Neural progenitor cell (in vitro differentiated cells): ENCODE measurements at regions not wholly inside any gene's neighbourhood (a gene's known extent, or its start where the extent isn't known, plus 50 kb on each side); places are given as distances from the start of the nearest gene placed in this dataset.

Source experiments
- DNase-seq: peaks from one replicate; pipeline ENCODE4 v3.0.0-alpha.2; 2016; ENCODE audit warnings: low spot score
- H2AFZ ChIP-seq: fragments of 200-600 bp; sonication (generic); replicated peaks from 2 replicates; pipeline ENCODE4 v1.6.1; 2016; ENCODE audit warnings: antibody characterized with exemption
- H3F3A ChIP-seq: fragments of 200-600 bp; sonication (generic); 2 replicates; pipeline ENCODE4 v1.6.1; 2016; ENCODE audit warnings: antibody characterized with exemption, low read depth
- H3K27ac ChIP-seq: fragments of 200-600 bp; sonication (generic); 2 replicates; pipeline ENCODE4 v1.5.1; 2016; ENCODE audit warnings: mild to moderate bottlenecking
- H3K27me3 ChIP-seq: fragments of 200-600 bp; sonication (generic); 2 replicates; pipeline ENCODE4 v1.6.1; 2016; ENCODE audit warnings: mild to moderate bottlenecking, moderate library complexity
- H3K36me3 ChIP-seq: fragments of 200-600 bp; sonication (generic); 2 replicates; pipeline ENCODE4 v1.5.1; 2016
- H3K4me1 ChIP-seq: fragments of 200-600 bp; sonication (generic); 2 replicates; pipeline ENCODE4 v1.6.1; 2016; ENCODE audit warnings: mixed run types
- H3K4me2 ChIP-seq: fragments of 200-600 bp; sonication (generic); 2 replicates; pipeline ENCODE4 v1.6.1; 2016
- H3K4me3 ChIP-seq: fragments of 200-600 bp; sonication (generic); 2 replicates; pipeline ENCODE4 v1.5.1; 2016
- H3K79me2 ChIP-seq: fragments of 200-600 bp; sonication (generic); 2 replicates; pipeline ENCODE4 v1.6.1; 2016; ENCODE audit warnings: low read depth
- H3K9ac ChIP-seq: fragments of 200-600 bp; sonication (generic); 2 replicates; pipeline ENCODE4 v1.6.1; 2016
- H3K9me3 ChIP-seq: fragments of 200-600 bp; sonication (generic); 2 replicates; pipeline ENCODE4 v1.5.1; 2016; ENCODE audit warnings: low read depth
- H4K20me1 ChIP-seq: fragments of 200-600 bp; sonication (generic); 2 replicates; pipeline ENCODE4 v1.6.1; 2016; ENCODE audit warnings: low read depth
- H3K27ac Mint-ChIP-seq: 3 replicates; pipeline ENCODE4 v1.8.0; 2021; ENCODE audit warnings: mixed read lengths
- H3K27me3 Mint-ChIP-seq: 2 replicates; pipeline ENCODE4 v1.8.0; 2022; ENCODE audit warnings: low read depth, mild to moderate bottlenecking, inconsistent platforms, moderate library complexity, mixed read lengths; ENCODE audit not compliant: insufficient read depth
- H3K36me3 Mint-ChIP-seq: 3 replicates; pipeline ENCODE4 v1.8.0; 2021; ENCODE audit warnings: mixed read lengths
- H3K4me1 Mint-ChIP-seq: 3 replicates; pipeline ENCODE4 v1.8.0; 2021; ENCODE audit warnings: mixed read lengths
- H3K4me3 Mint-ChIP-seq: 3 replicates; pipeline ENCODE4 v1.8.0; 2021; ENCODE audit warnings: mild to moderate bottlenecking, moderate library complexity, mixed read lengths
- H3K9me3 Mint-ChIP-seq: 3 replicates; pipeline ENCODE4 v1.8.0; 2020; ENCODE audit warnings: mixed read lengths
- EZH2 ChIP-seq: fragments of 200-600 bp; sonication (generic); IDR thresholded peaks from 2 replicates; pipeline ENCODE4 v1.6.1; 2017; ENCODE audit warnings: antibody characterized with exemption, mild to moderate bottlenecking, moderate library complexity
- EZH2phosphoT487 ChIP-seq: fragments of 200-600 bp; sonication (generic); IDR thresholded peaks from 2 replicates; pipeline ENCODE4 v1.6.1; 2017; ENCODE audit warnings: antibody characterized with exemption
- TF ChIP-seq, protein P1 (sequence below): fragments of 200-600 bp; sonication (generic); IDR thresholded peaks from 2 replicates; pipeline ENCODE4 v1.5.1; 2017; ENCODE audit warnings: antibody characterized with exemption, mild to moderate bottlenecking

DNA sequence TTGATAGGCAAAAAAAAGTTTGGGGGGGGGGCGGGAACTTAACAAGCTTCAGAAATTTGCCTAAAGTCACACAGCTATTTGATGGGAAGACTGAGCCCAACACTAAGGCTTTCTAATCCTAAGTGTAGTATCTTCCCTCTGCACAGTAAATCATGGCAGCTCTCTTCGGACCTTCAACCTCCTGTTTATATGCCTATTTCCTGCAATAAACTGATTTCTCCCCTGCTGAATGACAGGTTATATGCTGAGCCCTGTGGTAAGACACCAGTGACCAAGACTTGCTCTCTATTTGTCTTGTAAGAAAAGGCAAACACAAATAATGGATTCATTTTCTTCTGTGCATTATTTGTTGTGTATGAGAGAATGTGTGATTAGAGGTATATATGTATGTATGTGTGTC, 355.8 kb upstream of the ARRDC4 start:
- H3K27ac ChIP-seq = no peak overlapping the region
- TF ChIP-seq EZH2 (no peak), EZH2phosphoT487 (no peak)
- TF ChIP-seq, protein P1, sequence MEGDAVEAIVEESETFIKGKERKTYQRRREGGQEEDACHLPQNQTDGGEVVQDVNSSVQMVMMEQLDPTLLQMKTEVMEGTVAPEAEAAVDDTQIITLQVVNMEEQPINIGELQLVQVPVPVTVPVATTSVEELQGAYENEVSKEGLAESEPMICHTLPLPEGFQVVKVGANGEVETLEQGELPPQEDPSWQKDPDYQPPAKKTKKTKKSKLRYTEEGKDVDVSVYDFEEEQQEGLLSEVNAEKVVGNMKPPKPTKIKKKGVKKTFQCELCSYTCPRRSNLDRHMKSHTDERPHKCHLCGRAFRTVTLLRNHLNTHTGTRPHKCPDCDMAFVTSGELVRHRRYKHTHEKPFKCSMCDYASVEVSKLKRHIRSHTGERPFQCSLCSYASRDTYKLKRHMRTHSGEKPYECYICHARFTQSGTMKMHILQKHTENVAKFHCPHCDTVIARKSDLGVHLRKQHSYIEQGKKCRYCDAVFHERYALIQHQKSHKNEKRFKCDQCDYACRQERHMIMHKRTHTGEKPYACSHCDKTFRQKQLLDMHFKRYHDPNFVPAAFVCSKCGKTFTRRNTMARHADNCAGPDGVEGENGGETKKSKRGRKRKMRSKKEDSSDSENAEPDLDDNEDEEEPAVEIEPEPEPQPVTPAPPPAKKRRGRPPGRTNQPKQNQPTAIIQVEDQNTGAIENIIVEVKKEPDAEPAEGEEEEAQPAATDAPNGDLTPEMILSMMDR = no peak
- no peaks in the 10 kb centered on the region for H3F3A ChIP-seq
- Mint-ChIP-seq H3K27me3 (no peaks in the 10 kb centered on the region), H3K36me3 (no peaks in the 10 kb centered on the region), H3K4me1 (no peaks in the 10 kb centered on the region), H3K27ac (no peak overlapping the region), H3K9me3 (peaks cover 3% of the 10 kb centered on the region), H3K4me3 (no peak overlapping the region)
- no peaks in the 10 kb centered on the region for H3K79me2 ChIP-seq
- H2AFZ ChIP-seq = no peak overlapping the region
- H4K20me1 ChIP-seq = no peaks in the 10 kb centered on the region
- H3K4me2 ChIP-seq = no peak overlapping the region
- no peak overlapping the region for H3K9ac ChIP-seq
- no peaks in the 10 kb centered on the region for H3K36me3 ChIP-seq
- H3K4me1 ChIP-seq = no peaks in the 10 kb centered on the region
- H3K4me3 ChIP-seq = no peak overlapping the region
- H3K27me3 ChIP-seq = no peaks in the 10 kb centered on the region
- H3K9me3 ChIP-seq = no peaks in the 10 kb centered on the region
- no peak for DNase-seq

DNA sequence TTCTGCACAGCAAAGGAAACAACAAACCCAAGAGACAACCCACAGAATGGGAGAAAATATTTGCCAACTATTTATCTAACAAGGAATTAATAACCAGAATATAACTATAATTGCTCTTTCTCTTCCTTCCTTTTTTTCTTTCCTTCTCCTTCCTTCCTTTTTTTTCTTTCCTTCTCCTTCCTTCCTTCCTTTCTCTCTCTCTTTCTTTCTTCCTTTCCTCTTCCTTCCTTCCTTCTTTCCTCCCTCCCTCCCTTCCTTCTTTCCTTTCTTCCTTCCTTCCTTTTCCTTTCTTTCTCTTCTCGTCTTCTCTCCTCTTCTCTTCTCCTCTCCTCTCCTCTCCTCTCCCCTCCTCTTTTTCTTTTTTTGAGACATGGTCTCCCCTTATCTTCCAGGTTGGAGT, 345.4 kb upstream of the ARRDC4 start:
- no peaks in the 10 kb centered on the region for H3K4me1 ChIP-seq
- H3K27ac Mint-ChIP-seq = no peak overlapping the region
- H3K9me3 Mint-ChIP-seq = peaks cover 13% of the 10 kb centered on the region

GRCh38 chr15:97623091-97623661, 337.3 kb upstream of the ARRDC4 start:
- no peaks in the 10 kb centered on the region for H3K4me1 ChIP-seq
- H3K4me1 Mint-ChIP-seq = no peaks in the 10 kb centered on the region
- no peaks in the 10 kb centered on the region for H3K27me3 Mint-ChIP-seq
- no peaks in the 10 kb centered on the region for H3F3A ChIP-seq
- no peaks in the 10 kb centered on the region for H3K9me3 ChIP-seq
- H3K9ac ChIP-seq = no peak overlapping the region
- H2AFZ ChIP-seq = peak overlapping the region; percentile 7
- no peaks in the 10 kb centered on the region for H4K20me1 ChIP-seq
- no peaks in the 10 kb centered on the region for H3K9me3 Mint-ChIP-seq
- no peaks in the 10 kb centered on the region for H3K79me2 ChIP-seq
- H3K36me3 ChIP-seq = no peaks in the 10 kb centered on the region
- H3K27ac ChIP-seq = no peak overlapping the region
- no peak overlapping the region for H3K27ac Mint-ChIP-seq
- H3K4me3 Mint-ChIP-seq = no peak overlapping the region
- TF ChIP-seq EZH2phosphoT487 = no peak
- TF ChIP-seq, protein P1 = no peak
- TF ChIP-seq EZH2 = no peak
- no peak overlapping the region for H3K4me3 ChIP-seq
- no peak for DNase-seq
- no peak overlapping the region for H3K4me2 ChIP-seq
- H3K36me3 Mint-ChIP-seq = no peaks in the 10 kb centered on the region
- H3K27me3 ChIP-seq = no peaks in the 10 kb centered on the region

More for the DNA sequence above, 345.4 kb upstream of the ARRDC4 start:
- no peak overlapping the region for H2AFZ ChIP-seq
- no peaks in the 10 kb centered on the region for H3K36me3 ChIP-seq
- H3K4me3 Mint-ChIP-seq = no peak overlapping the region
- no peaks in the 10 kb centered on the region for H3K4me1 Mint-ChIP-seq
- no peaks in the 10 kb centered on the region for H4K20me1 ChIP-seq
- no peaks in the 10 kb centered on the region for H3K36me3 Mint-ChIP-seq
- TF ChIP-seq EZH2phosphoT487 = no peak
- no peak for TF ChIP-seq EZH2
- TF ChIP-seq, protein P1 = no peak
- no peaks in the 10 kb centered on the region for H3K9me3 ChIP-seq
- no peak overlapping the region for H3K4me3 ChIP-seq
- no peaks in the 10 kb centered on the region for H3F3A ChIP-seq
- no peak overlapping the region for H3K27ac ChIP-seq
- no peak for DNase-seq
- no peaks in the 10 kb centered on the region for H3K27me3 ChIP-seq
- H3K79me2 ChIP-seq = no peaks in the 10 kb centered on the region
- no peak overlapping the region for H3K9ac ChIP-seq
- H3K4me2 ChIP-seq = no peak overlapping the region
- no peaks in the 10 kb centered on the region for H3K27me3 Mint-ChIP-seq
